GM19328 (cell line): ENCODE measurements at regions not wholly inside any gene's neighbourhood (a gene's known extent, or its start where the extent isn't known, plus 50 kb on each side); places are given as distances from the start of the nearest gene placed in this dataset.
"Not testable (repeated sequence)": the region's sequence is repeated elsewhere in the genome, so short reads cannot be mapped to it uniquely, and the experiment has no call there.

Source experiments
- ATAC-seq: cut with Tn5 transposase; IDR thresholded peaks from one replicate; pipeline ENCODE4 v1.9.1; 2021; ENCODE audit warnings: mild to moderate bottlenecking, moderate library complexity; ENCODE audit not compliant: unreplicated experiment

DNA sequence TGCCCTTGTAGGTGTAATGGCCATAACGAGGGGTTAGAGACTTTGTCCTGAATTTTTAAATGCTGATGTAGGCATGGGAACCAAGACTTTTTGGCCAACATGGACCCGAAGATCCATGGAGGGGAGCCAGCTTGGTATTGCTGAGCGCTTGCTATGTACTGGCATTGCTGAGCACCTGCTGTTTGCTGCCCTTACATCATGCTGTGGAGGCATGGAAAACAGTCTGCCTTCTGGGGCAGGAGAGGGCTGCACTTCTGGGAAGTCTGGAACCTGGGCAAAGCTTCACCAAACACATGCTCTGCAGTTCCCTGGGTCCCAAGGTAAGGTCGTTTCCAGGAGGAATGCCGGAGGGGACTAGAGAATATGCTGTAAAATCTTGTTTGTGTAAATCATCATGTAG is 86.3 kb upstream of the CNIH3 start:
- ATAC-seq: no peak

GRCh38 chr1:224533517-224533916 is 82.6 kb upstream of the CNIH3 start:
- ATAC-seq: no peak

GRCh38 chr1:224534731-224535130 is 81.4 kb upstream of the CNIH3 start:
- ATAC-seq: no peak

DNA sequence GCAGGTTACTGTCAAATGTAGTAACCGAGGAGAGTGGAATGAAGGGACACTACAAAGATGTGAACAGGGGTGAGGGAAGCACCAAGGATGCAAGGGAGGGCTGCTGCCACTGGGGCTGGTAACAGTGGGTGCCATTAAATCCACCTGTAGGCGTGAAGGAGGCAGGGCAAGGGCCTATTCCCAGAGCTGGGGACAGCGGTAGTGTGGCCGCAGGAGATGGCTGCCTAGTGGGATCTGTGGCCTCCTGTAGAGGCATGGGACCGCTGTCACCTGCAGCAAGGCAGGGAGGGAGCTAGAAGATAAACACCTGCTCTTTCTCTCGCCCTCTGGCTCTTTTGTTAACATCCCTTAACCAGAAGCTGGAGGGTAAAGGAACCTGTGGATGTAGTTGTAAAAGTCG is 80.5 kb upstream of the CNIH3 start:
- no peak for ATAC-seq

DNA sequence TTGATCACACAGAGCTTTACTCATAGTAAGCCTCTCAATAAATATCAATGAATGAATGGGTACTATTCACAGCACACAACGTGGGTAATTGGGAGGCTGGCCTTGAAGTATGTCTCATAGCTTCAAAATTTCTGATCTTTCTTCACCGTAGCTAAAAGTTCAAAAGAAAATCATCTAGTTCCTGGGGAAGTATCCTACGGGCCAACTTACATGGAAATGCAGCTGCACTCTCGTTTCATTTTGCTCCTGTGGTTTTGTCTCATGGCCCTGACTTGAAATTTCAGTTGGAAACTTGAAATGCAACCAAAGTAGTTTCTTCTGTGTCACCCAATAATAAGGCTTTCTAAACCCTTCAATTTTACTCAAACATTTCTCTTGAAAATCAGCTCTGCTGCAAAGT is 76.1 kb upstream of the CNIH3 start:
- no peak for ATAC-seq

DNA sequence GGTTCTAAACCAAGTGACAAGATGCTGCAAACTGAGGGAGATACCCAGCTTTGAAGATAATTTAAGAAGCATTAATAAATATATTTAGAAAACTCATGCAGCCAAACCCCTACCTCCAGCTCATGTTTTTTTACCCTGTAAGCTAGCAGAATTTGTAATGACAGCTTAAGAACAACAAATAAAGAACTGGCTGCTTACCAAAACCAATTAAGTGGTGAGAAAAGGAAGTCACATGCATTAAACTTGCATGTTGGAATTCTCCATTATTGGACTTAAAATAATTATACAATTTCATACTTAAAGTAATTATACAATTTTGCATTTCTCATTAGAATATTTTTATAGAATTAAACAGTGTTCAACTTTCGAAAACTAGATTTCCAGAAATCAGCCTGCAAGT is 75.6 kb upstream of the CNIH3 start:
- no peak for ATAC-seq

- ATAC-seq: no peak
These were observed 74.9 kb upstream of the CNIH3 start for GRCh38 chr1:224541072-224541790.

- ATAC-seq: no peak
These were observed 74.1 kb upstream of the CNIH3 start for GRCh38 chr1:224541901-224542630.

GRCh38 chr1:224542783-224543440 is 73.2 kb upstream of the CNIH3 start:
- no peak for ATAC-seq

DNA sequence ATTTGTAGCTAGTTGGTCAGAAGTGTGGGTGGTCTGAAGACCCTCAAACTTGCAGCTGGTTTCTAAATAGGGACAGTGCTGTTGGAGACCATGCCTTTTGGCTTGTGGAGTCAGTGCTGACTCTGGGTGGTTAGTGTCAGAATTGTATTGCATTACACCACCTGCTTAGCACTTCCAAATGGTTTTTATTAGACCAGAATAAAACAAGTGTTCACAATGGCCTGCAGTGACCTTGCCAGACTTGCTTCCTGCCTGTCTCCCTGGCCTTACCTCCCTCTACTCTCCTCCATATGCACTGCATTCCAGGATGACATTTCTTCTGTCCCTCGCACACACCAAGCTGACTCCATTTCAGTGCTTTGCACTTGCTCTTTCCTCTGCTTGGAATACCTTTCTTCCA is 72.7 kb upstream of the CNIH3 start:
- ATAC-seq: no peak

DNA sequence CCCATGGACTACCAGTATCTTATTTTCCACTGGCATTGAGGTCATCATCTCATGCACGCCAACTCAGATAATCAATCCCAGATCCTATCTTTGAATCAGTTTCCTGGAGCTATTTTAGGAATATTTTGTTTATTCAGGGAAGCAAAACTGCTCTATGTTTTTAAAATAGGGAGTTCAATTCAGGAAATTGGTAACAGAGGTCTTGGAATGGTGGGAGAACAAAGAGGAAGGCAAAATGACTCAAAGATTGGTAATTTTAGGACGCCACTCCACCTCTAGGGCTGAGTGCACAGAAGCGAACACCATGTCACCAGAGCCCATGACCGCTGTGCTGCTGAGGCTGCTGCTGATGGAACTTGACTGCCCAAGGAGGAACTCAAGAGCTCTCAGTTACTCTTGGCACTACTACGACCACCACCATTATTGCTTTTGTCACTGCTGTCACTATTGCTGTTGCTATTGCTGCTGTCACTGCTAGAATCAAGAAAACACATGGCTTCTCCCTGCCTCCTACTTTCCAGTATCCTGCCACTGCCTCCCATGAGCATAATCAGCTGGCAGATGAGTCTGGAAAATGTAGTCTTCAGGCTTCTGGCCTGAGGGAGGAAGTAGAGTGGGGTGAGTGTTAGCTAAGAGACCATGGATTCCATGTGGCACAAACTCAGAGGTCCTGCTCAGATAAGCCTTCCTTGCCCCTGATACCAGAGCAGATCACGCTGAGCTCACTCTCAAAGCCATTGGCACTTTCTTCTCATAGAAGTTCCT is 71.6 kb upstream of the CNIH3 start:
- ATAC-seq: no peak

DNA sequence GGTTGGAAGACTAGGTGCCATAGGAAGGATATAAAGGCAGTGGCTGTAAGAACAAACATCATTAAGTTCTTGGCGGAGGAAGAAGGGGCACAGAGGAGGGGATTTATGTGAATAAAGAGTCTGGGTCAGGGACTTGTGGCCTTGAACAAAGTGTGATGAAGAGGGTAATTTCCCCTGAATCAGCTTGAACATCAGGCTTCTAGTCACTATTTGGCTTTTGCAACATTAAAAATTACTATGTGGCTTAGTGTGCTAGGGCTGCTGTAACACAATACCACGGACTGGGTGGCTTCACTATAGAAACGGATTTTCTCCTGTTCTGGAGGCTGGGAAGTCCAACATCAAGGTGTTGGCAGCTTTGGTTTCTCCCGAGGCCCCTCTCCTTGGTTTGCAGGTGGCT is 70.5 kb upstream of the CNIH3 start:
- no peak for ATAC-seq

DNA sequence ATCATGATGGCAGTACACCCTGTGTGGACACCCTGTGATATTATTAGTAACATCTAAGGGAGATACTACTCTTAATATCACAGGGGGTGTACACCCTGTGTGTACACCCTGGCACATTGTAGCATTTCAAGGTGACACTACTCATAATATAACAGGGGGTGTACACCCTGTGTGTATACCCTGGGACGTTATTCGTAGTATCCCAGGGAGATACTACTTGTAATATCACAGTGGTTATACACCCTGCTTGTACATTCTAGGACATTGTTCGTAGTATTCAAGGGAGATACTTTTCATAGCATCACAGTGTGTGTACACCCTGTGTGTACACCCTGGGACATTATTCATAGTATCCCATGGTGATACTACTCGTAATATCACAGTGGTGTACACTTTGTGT is 67.4 kb upstream of the CNIH3 start:
- no peak for ATAC-seq

- ATAC-seq: not testable (repeated sequence)
These were observed 64.9 kb upstream of the CNIH3 start for GRCh38 chr1:224551189-224551588.

- ATAC-seq: no peak
These were observed 62.1 kb upstream of the CNIH3 start for GRCh38 chr1:224554056-224554455.

DNA sequence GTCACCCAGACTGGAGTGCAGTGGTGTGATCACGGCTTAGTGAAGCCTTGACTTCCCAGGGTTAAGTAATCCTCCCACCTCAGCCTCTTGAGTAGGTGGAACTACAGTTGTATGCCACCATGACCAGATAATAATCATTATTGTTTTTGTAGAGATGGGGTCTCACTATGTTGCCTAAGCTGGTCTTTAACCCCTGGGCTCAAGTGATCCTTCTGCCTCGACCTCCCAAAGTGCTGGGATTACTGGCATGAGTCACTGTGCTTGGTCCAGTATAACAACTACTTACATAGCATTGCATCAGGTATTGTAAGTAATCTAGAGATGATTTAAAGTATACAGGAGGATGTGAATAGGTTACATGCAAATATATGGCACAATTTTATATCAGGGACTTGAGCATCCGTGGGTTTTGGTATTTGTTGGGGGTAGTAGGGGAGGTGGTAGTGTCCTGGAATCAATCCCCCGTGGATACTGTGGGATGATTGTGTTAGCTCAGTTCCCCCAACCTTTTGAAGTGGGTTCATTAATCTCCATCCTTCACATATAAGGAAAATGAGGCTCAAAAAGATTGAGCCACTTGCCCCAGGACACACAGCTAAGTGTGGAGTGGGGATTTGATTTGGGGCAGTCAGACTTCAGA is 61.4 kb upstream of the CNIH3 start:
- ATAC-seq: no peak

DNA sequence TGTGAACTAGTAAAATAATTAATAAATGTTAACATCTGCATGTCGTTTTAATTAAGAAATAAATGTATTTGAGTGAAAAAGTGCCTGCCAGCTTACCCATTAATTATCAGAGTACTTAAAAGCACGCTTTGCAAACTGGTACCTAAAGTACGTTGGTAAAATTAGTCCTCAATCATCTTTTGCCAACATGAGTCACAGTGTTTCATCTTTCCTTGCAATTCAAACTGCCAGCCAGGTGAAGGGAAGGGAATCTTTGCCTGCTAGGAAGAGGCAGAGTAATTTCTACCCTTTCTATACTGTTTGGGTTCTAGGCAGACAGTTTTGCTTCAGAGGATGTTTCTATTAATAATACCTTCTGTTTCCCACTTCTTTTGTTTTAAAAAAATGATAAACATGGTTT is 57.2 kb upstream of the CNIH3 start:
- no peak for ATAC-seq

DNA sequence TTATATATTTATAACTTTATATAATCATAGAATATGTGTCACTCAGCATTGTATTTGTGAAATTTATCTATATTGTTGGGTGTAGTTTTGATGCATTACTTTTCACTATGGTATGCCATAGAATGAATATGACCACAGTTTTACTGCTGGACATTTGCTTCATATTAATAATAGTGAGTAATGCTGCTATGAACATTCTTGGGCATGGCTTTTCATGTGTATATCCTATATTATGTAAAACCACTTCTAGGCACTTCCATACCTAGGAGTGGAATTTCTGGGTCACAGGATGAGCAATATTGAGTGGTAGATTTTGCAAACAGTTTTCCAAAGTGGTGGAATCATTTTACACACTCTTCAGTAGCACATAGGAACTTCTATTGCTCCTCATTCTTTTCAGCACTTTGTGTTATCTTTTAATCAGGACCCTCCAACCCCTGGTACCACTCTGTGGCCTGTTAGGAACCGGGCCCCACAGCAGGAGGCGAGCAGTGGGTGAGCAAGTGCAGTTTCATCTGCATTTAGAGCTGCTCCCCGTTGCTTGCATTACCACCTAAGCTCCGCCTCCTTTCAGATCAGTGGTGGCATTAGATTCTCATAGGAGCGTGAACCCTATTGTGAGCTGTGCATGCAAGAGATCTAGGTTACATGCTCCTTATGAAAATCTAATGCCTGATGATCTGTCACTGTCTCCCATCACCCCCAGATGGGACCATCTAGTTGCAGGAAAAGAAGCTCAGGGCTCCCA is 56.0 kb upstream of the CNIH3 start:
- ATAC-seq: no peak

DNA sequence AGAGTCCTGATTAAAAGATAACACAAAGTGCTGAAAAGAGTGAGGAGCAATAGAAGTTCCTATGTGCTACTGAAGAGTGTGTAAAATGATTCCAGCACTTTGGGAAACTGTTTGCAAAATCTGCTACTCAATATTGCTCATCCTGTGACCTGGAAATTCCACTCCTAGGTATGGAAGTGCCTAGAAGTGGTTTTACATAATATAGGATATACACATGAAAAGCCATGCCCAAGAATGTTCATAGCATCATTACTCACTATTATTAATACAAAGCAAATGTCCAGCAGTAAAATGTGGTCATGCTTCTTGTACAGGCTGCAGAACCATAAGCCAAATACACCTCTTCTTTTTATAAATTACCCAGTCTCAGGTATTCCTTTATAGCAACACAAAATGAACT is 53.2 kb upstream of the CNIH3 start:
- ATAC-seq: not testable (repeated sequence)

- ATAC-seq: no peak
These were observed 52.5 kb upstream of the CNIH3 start for GRCh38 chr1:224563666-224564065.
